ENCODE measurements at regions not wholly inside any gene's neighbourhood (a gene's known extent, or its start where the extent isn't known, plus 50 kb on each side); places are given as distances from the start of the nearest gene placed in this dataset.

DNA sequence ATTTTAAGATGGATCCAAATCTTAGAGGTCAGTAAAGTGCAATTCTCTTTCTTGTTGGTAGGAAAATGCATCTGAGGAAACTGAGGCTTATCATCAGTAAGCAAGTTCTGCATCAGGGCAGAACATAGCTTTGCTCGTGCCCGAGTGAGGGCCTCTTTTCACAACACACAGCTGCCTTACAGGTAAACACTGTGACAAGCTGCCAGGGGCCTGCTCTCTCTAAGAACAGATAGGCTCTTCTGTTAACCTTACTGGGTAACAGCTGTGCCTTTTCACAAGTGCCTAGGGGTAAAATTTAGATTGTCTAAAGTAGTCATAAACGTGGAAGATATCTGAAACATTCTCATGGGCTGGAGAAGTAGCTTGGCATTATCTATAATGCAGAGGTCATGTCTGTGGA lies 118.1 kb downstream of the C3orf38 start:
- no peaks in the 10 kb centered on the region for H3K36me3 ChIP-seq (ENCODE audit: insufficient read depth, low read length)
- no peak overlapping the region for H3K4me2 ChIP-seq (ENCODE audit: low read length)
- no peaks in the 10 kb centered on the region for H3K79me2 ChIP-seq (ENCODE audit: insufficient read depth, low read length)
- H3K4me3 ChIP-seq (ENCODE audit: low read depth, low read length, poor library complexity, severe bottlenecking): no peak overlapping the region
- no peak overlapping the region for H3K27ac ChIP-seq (ENCODE audit: low read depth, low read length, poor library complexity, severe bottlenecking)
- H3F3A ChIP-seq (ENCODE audit: insufficient read depth, low read length): no peaks in the 10 kb centered on the region
- no peak overlapping the region for H3K9ac ChIP-seq (ENCODE audit: low read length)
- H3K9me3 ChIP-seq (ENCODE audit: low read length): no peaks in the 10 kb centered on the region
- no peaks in the 10 kb centered on the region for H4K20me1 ChIP-seq (ENCODE audit: insufficient read depth, low read length)
- no peaks in the 10 kb centered on the region for H3K27me3 ChIP-seq (ENCODE audit: insufficient read depth, low read length)
- H3K9me2 ChIP-seq (ENCODE audit: low read depth, low read length): no peaks in the 10 kb centered on the region
- H2AFZ ChIP-seq (ENCODE audit: low read length): no peak overlapping the region
- no peaks in the 10 kb centered on the region for H3K4me1 ChIP-seq (ENCODE audit: insufficient read depth, low read length, severe bottlenecking)
- TF ChIP-seq, protein P1, sequence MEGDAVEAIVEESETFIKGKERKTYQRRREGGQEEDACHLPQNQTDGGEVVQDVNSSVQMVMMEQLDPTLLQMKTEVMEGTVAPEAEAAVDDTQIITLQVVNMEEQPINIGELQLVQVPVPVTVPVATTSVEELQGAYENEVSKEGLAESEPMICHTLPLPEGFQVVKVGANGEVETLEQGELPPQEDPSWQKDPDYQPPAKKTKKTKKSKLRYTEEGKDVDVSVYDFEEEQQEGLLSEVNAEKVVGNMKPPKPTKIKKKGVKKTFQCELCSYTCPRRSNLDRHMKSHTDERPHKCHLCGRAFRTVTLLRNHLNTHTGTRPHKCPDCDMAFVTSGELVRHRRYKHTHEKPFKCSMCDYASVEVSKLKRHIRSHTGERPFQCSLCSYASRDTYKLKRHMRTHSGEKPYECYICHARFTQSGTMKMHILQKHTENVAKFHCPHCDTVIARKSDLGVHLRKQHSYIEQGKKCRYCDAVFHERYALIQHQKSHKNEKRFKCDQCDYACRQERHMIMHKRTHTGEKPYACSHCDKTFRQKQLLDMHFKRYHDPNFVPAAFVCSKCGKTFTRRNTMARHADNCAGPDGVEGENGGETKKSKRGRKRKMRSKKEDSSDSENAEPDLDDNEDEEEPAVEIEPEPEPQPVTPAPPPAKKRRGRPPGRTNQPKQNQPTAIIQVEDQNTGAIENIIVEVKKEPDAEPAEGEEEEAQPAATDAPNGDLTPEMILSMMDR (IDR thresholded peaks at IDR 0.05; ENCODE audit: low read length): no peak
- TF ChIP-seq EZH2 (IDR thresholded peaks at IDR 0.05; ENCODE audit: borderline replicate concordance, low read length): no peak

DNA sequence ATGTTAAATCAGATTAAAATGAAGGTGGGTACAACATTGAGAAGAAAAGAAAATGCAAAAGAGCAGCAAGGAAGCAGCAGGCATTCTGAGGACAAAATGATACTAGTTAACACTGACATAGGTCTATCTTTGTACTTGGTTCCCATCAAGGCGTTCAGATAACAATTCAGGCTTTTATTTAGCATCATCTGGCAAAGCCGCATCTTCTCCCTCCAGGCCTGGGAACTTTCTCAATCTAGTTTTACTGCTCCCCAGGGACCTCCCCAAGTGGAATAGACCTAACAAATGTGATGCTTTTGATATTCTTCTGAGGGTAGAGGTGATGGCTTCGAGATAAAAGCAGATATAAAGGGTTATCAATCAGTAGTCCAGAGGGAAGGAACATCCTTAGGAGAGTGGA lies 130.6 kb downstream of the C3orf38 start:
- Histone ChIP-seq H3K79me2 (ENCODE audit: insufficient read depth, low read length) (no peaks in the 10 kb centered on the region), H3K4me3 (ENCODE audit: low read depth, low read length, poor library complexity, severe bottlenecking) (no peak overlapping the region), H3K36me3 (ENCODE audit: insufficient read depth, low read length) (no peaks in the 10 kb centered on the region), H3K4me2 (ENCODE audit: low read length) (no peak overlapping the region), H3K27ac (ENCODE audit: low read depth, low read length, poor library complexity, severe bottlenecking) (no peak overlapping the region), H4K20me1 (ENCODE audit: insufficient read depth, low read length) (no peaks in the 10 kb centered on the region), H3K9ac (ENCODE audit: low read length) (no peak overlapping the region), H3K9me3 (ENCODE audit: low read length) (no peaks in the 10 kb centered on the region), H3K9me2 (ENCODE audit: low read depth, low read length) (no peaks in the 10 kb centered on the region), H2AFZ (ENCODE audit: low read length) (no peak overlapping the region), H3F3A (ENCODE audit: insufficient read depth, low read length) (no peaks in the 10 kb centered on the region), H3K4me1 (ENCODE audit: insufficient read depth, low read length, severe bottlenecking) (no peaks in the 10 kb centered on the region), H3K27me3 (ENCODE audit: insufficient read depth, low read length) (no peaks in the 10 kb centered on the region)
- TF ChIP-seq, protein P1 (IDR thresholded peaks at IDR 0.05; ENCODE audit: low read length): no peak
- no peak for TF ChIP-seq EZH2 (IDR thresholded peaks at IDR 0.05; ENCODE audit: borderline replicate concordance, low read length)

DNA sequence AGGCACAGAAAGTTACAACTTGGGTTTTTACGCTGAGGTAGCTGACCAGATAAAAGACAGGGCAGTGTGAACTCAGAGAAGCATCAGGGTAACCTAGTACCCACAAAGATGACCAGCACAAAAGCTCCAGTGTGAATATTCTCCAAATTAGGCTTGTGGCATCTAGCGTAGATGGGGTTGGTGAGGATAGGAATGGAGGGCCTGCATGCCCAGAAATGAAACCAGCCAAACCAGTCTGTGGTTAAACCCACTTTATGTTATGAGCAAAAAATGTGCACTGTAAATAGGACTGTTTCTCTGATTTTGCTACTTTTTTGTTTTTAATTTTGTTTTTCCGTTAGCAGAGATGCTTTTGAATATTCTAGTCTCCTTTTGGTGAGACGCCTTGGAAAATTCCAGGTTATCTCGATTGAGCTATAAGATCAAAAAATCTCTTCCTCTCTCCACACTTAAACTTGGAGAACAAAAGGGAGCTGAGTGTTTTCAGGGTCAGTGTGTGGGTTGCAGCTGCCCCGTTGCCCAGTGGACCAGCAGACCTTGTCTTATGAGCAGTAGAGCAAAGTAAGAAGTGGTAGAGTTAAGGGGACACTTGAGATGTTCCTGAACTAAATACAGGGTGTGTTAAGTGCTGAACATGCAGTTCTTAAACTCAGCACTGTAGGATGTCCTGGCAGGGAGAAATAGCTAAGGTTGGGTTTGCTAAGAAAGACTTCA lies 132.9 kb downstream of the C3orf38 start:
- Histone ChIP-seq H3K9me2 (ENCODE audit: low read depth, low read length) (no peaks in the 10 kb centered on the region), H3K9ac (ENCODE audit: low read length) (no peak overlapping the region), H4K20me1 (ENCODE audit: insufficient read depth, low read length) (no peaks in the 10 kb centered on the region), H3K36me3 (ENCODE audit: insufficient read depth, low read length) (no peaks in the 10 kb centered on the region), H2AFZ (ENCODE audit: low read length) (no peak overlapping the region), H3K4me3 (ENCODE audit: low read depth, low read length, poor library complexity, severe bottlenecking) (no peak overlapping the region), H3K4me2 (ENCODE audit: low read length) (no peak overlapping the region), H3K27me3 (ENCODE audit: insufficient read depth, low read length) (no peaks in the 10 kb centered on the region), H3K4me1 (ENCODE audit: insufficient read depth, low read length, severe bottlenecking) (no peaks in the 10 kb centered on the region), H3F3A (ENCODE audit: insufficient read depth, low read length) (no peaks in the 10 kb centered on the region), H3K79me2 (ENCODE audit: insufficient read depth, low read length) (no peaks in the 10 kb centered on the region), H3K27ac (ENCODE audit: low read depth, low read length, poor library complexity, severe bottlenecking) (no peak overlapping the region), H3K9me3 (ENCODE audit: low read length) (no peaks in the 10 kb centered on the region)
- no peak for TF ChIP-seq EZH2 (IDR thresholded peaks at IDR 0.05; ENCODE audit: borderline replicate concordance, low read length)
- TF ChIP-seq, protein P1 (IDR thresholded peaks at IDR 0.05; ENCODE audit: low read length): no peak

Data from OCI-LY1 (cell line).